NCI-H2081 treated with DMSO at 0.1 percent for 48 hours (cell line): ENCODE measurements at regions not wholly inside any gene's neighbourhood (a gene's known extent, or its start where the extent isn't known, plus 50 kb on each side); places are given as distances from the start of the nearest gene placed in this dataset.
"Not testable (repeated sequence)": the region's sequence is repeated elsewhere in the genome, so short reads cannot be mapped to it uniquely, and the experiment has no call there.

ENCODE experiments used
- DNase-seq: peaks from one replicate; lab custom pipeline; 2025; lab: John Stamatoyannopoulos, UW

- no peak for DNase-seq
These were observed 273.0 kb upstream of the RPS23 start for GRCh38 chr5:82551192-82551591.

GRCh38 chr5:82549263-82549662 is 271.1 kb upstream of the RPS23 start:
- DNase-seq: no peak

- no peak for DNase-seq
These were observed 265.9 kb upstream of the RPS23 start for GRCh38 chr5:82544004-82544403.

- DNase-seq: no peak
These were observed 262.1 kb upstream of the RPS23 start for GRCh38 chr5:82540301-82540700.

GRCh38 chr5:82538339-82539034 is 260.3 kb upstream of the RPS23 start:
- DNase-seq: no peak

- DNase-seq: no peak
These were observed 259.6 kb upstream of the RPS23 start for GRCh38 chr5:82537687-82538306.

- no peak for DNase-seq
These were observed 256.8 kb upstream of the RPS23 start for GRCh38 chr5:82534986-82535385.

GRCh38 chr5:82532075-82532474 is 253.9 kb upstream of the RPS23 start:
- DNase-seq: not testable (repeated sequence)

GRCh38 chr5:82526540-82526939 is 248.4 kb upstream of the RPS23 start:
- no peak for DNase-seq

GRCh38 chr5:82525626-82526025 is 247.5 kb upstream of the RPS23 start:
- DNase-seq: no peak

GRCh38 chr5:82523633-82524032 is 245.5 kb upstream of the RPS23 start:
- no peak for DNase-seq

- no peak for DNase-seq
These were observed 244.7 kb upstream of the RPS23 start for GRCh38 chr5:82522897-82523296.

- no peak for DNase-seq
These were observed 243.4 kb upstream of the RPS23 start for GRCh38 chr5:82521431-82522051.

- DNase-seq: no peak
These were observed 241.4 kb upstream of the RPS23 start for GRCh38 chr5:82519558-82519957.

- no peak for DNase-seq
These were observed 239.5 kb upstream of the RPS23 start for GRCh38 chr5:82517544-82518075.

- no peak for DNase-seq
These were observed 235.6 kb upstream of the RPS23 start for GRCh38 chr5:82513738-82514137.

- DNase-seq: no peak
These were observed 233.9 kb upstream of the RPS23 start for GRCh38 chr5:82512025-82512424.

- DNase-seq: no peak
These were observed 233.0 kb upstream of the RPS23 start for GRCh38 chr5:82511134-82511533.

- no peak for DNase-seq
These were observed 231.6 kb upstream of the RPS23 start for GRCh38 chr5:82509762-82510161.

- DNase-seq: not testable (repeated sequence)
These were observed 228.2 kb upstream of the RPS23 start for GRCh38 chr5:82506390-82506789.

- DNase-seq: no peak
These were observed 221.6 kb upstream of the RPS23 start for GRCh38 chr5:82499725-82500244.

GRCh38 chr5:82497242-82497641 is 219.1 kb upstream of the RPS23 start:
- DNase-seq: no peak

GRCh38 chr5:82494942-82495341 is 216.8 kb upstream of the RPS23 start:
- no peak for DNase-seq
